M059J (cell line): ENCODE measurements at regions not wholly inside any gene's neighbourhood (a gene's known extent, or its start where the extent isn't known, plus 50 kb on each side); places are given as distances from the start of the nearest gene placed in this dataset.
"Not testable (repeated sequence)": the region's sequence is repeated elsewhere in the genome, so short reads cannot be mapped to it uniquely, and the experiment has no call there.

Source experiments
- DNase-seq: peaks from one replicate; pipeline ENCODE4 v3.0.0-alpha.2; 2012; ENCODE audit warnings: low read depth

GRCh38 chr9:72471096-72471495, 50.3 kb upstream of the TMC1 start:
- DNase-seq = peak; percentile 76

DNA sequence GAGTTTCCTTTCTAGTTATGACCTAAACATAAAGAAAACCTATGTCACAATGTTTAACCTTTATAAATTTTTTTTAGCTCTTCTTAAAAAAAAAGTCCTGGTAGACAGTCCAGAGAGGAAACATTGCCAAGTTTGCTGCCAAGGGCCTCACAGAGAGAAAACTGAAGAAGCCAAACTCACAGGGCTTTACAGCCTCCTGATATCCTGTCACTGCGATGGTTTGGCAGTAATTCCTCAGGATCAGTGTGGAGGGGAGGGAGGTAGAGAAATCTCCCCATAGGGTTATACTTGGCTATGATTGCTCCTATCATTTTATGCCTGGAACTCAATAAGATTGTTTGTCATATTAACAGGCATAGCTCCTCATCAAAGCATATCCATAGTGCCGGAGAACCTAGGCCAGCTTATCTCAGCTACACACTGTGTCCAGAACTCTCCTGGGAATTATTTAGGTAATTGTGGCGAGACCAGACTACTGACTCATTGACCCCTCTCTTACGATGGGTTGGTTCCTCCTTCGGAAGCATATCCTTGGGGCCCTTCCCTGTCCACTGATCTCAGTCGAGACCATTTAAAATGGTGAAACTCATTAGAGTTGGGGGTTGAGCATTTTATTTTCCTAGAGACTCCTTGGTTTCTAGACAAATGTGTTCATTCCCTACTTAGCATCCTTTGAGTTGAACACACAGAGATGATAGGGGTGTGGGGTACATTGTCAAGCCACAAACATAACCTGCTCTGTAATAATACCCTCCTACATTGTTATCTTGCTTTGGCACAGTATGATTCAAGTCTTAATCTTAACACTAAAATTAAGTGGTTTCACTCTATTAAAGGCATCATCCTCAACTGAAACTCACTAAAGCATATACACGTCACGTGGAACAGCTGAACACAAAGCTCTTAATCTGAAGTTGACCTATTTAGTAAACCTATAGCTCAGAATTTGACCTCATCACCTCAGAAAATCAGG, 53.4 kb upstream of the TMC1 start:
- peak; percentile 67 for DNase-seq

GRCh38 chr9:72465593-72465984, 55.8 kb upstream of the TMC1 start:
- DNase-seq = peak; percentile 53

GRCh38 chr9:72464857-72465592, 56.4 kb upstream of the TMC1 start:
- DNase-seq = no peak

DNA sequence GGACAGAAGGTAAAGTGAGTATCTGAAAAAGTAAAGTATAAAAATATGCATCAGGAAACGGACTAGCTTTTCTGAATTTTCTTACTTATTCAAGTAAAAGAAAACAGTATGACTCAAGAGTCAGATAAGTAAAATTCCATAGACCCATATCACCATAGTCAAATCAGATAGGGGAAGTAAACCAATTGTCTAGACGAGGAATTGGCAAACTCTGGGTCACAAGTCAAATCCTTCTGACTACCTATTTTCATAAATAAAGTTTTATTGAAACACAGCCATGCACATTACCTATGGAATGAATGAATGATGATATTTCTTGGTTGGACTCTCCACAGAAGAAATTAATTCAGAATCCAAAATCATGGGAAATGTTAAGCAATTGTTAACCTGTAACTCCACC, 59.1 kb upstream of the TMC1 start:
- DNase-seq = peak; percentile 67

DNA sequence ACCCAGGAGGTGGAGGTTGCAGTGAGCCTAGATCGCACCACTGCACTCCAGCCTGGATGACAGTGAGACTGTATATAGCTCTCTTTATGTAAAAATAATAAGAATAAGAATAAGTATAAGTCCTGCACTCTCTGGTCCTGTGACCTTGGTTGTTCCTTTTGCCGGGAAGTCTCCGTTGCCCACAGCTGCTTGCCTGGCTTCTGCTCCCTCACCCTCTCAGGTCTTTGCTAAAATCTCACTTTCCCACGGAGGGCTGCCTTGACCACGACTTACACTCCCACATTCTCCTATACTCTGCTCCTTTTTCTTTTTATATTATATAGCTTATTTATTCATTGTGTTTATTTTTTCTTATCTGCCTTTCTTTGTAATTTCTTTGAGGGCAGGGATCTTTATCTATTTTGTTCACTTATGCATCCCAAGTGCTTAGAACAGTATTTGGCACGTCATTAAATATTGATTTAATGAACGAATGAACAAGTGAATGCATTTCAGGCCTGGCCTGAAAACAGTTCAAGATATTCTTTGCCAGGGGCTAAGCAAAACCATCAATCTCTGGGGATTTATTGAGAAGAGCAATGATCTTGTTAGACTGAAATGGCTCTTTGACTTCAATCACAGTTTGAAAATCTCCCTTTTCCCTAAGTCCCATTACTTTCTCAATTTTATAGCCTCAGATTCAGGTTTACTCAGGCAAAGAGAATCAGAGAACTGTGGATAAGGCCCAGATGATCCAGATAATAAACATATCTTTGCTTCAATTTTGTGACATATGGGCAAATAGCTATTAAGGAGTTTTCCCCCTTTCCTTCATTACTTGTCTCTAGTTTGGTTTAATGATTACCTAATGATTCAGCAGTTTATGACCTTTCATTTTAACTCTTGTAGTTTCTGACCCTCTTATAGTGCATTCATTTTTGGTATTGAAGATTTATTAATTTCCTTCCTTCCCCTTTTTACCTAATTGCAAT, 60.8 kb upstream of the TMC1 start:
- DNase-seq = no peak

DNA sequence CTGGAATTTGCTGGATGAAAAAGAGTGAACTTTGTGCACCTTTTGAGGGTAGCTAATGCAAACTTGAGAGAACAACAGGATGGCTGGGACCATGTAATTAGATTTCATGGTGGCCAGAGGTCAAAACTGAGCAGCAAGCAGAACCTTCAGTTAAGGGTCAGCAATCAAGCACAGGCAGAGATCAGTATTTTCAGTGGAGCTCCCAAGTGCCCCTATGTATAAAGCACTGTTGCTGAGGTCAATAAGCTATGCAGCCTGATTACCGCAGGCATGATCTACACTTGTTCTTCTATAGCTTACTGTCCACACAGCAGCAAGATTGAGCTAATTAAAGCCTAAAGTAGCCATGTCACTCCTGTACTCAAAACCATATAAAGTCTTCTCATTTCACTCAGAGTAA, 62.1 kb upstream of the TMC1 start:
- DNase-seq = no peak

GRCh38 chr9:72458153-72458552, 63.3 kb upstream of the TMC1 start:
- no peak for DNase-seq

- no peak for DNase-seq
Observed at GRCh38 chr9:72457366-72457765, 64.0 kb upstream of the TMC1 start.

GRCh38 chr9:72454871-72455491, 66.4 kb upstream of the TMC1 start:
- peak; percentile 42 for DNase-seq

DNA sequence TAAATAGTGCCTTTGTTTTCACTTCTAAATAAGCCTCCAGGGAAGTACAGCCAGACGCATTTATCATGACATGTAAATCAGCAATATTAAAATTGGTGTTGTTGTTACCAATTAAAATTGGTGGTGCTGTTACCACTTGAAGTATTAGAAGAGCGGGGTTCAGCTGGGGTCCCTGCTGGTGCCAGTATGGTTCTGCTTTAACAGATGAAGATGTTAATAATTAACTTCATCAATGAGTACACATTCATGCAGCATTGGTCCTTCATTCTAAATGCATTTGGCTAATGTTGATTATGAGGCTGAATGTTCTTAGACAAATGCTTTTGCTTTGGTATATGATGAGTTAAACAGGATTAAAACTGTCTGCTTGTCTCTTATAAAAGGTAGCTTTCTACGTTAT, 67.6 kb upstream of the TMC1 start:
- no peak for DNase-seq

GRCh38 chr9:72446241-72446640, 75.2 kb upstream of the TMC1 start:
- DNase-seq = not testable (repeated sequence)

GRCh38 chr9:72445306-72445995, 76.0 kb upstream of the TMC1 start:
- peak; percentile 29 for DNase-seq

- peak; percentile 50 for DNase-seq
Observed at GRCh38 chr9:72444435-72444834, 77.0 kb upstream of the TMC1 start.

DNA sequence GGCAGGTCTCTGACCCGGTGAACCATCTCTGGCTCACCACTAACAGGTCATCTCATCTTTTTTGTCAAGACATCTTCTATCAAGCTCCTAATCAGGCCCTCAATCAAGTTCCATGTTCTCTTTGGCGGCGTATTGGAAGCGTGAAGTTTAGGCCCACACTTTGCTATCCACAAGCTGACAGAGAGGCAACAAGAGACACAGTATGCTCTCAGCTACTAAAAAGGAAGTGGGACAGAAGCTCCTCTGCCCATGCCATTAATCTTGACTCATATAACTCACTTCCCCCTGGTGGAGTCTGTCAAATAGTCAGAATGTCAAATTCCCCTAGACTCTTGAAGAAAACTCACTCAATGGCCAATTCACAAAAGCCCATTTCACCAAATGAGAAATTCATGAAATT, 77.6 kb upstream of the TMC1 start:
- peak; percentile 78 for DNase-seq

DNA sequence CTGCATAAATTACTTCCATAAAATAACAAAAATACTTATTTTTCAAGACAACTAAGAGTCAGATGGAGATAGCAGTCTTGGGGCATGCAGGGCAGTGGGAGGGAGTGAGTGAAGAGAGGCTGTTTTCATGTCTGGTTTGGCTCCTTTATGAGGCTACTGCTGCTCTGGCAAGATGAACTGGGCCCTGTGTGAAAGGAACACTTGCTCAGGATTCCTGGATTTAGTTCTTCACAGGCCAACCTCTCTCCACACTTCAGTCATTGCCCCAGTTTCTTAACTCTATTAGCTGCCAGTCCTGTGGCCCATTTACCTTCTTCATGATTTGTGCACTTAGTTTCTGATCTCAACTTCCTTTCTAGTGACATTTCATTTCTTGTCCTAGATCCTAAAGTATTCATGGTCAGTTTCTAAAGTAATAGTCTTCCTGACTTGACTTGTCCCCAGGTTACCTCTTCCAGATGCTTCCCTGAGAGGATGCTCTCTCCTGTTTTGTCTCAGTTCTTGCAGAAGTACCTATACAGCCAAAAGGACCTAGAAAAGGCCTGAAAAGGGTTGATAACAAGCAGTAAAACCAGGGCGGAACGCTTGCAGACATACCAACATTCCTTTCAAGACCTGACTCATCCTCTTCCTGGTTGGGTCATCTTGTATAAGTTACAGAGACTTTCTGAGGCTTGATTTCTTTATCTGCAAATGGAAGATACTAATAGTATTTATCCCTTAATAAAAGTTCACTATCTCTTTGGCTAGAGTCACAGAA, 77.0 kb upstream of the ZFAND5 start:
- DNase-seq = peak; percentile 94

GRCh38 chr9:72440992-72441847, 76.2 kb upstream of the ZFAND5 start:
- peak; percentile 58 for DNase-seq

DNA sequence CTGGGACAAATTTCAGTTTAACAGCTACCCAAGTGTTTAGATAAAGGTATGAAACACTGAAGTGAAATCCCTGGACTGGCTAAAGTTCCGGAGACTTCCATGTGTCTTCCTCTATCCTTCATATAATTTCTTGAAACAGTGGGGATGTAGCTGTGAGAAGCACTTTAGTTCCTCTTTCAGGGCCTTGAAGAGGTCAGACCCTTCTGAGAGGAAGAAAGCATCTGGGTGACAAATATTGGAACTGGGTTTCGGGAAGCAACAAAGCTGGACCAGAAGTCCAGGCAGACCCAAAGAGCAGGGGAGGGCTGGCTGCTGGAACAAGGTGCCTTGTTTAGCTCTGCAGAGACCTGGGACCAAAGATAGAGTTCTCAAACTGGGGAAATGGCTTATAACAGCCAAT, 75.4 kb upstream of the ZFAND5 start:
- no peak for DNase-seq
